Colonic mucosa (tissue), 4 donors: ENCODE measurements at regions not wholly inside any gene's neighbourhood (a gene's known extent, or its start where the extent isn't known, plus 50 kb on each side); places are given as distances from the start of the nearest gene placed in this dataset.

Experiments used
- DNase-seq: peaks from one replicate; pipeline ENCODE4 v3.0.0-alpha.2; 2020
- H3K27ac ChIP-seq: fragments of 200-600 bp; one replicate; pipeline ENCODE4 v1.8.0; 2021
- H3K27me3 ChIP-seq: fragments of 200-600 bp; one replicate; pipeline ENCODE4 v1.8.0; 2021
- H3K36me3 ChIP-seq: fragments of 200-600 bp; one replicate; pipeline ENCODE4 v1.8.0; 2021
- H3K4me1 ChIP-seq: fragments of 200-600 bp; one replicate; pipeline ENCODE4 v1.8.0; 2021; ENCODE audit warnings: mild to moderate bottlenecking
- H3K4me3 ChIP-seq: fragments of 200-600 bp; one replicate; pipeline ENCODE4 v1.8.0; 2021
- H3K9ac ChIP-seq, 2 donors: one replicate each; pipeline ENCODE4 v1.7.0; 2013; ENCODE audit warnings: control low read depth in 2 of 2, low read depth in 2 of 2, low read length in 2 of 2
- H3K9me3 ChIP-seq: fragments of 200-600 bp; one replicate; pipeline ENCODE4 v1.8.0; 2021
- CTCF ChIP-seq: fragments of 200-600 bp; IDR thresholded peaks from one replicate; pipeline ENCODE4 v1.8.0; 2022; ENCODE audit warnings: antibody characterized with exemption, mild to moderate bottlenecking
- intact Hi-C: fragments of 100-400 bp; cut with DNase I; formaldehyde crosslinking; loops from one replicate; pipeline ENCODE4 v1.14.1; 2022
- donor health status: healthy.
- donor health status: DM: no; HTN: no; CAD: no.
- donor health status: DM: no; HTN: no; CAD: no.

DNA sequence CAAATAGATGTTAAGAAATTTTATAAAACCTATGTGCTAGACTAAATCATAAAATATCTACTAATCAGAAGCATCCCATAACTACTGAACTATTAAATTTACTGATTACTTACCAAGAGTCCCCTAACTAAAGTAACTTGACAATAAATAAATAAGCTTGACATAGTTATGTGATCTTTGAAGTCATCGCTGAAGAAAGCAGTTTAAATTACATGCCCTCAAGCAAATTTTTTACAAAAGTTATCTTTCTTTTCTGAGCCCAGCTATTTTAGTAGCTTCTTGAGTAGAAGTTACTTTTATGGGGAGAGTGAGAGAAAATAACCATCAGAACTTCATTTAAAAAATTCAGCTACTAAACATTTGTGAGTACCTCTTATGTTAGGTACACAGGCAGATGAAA lies 150.9 kb upstream of the FAM241A start:
- TF ChIP-seq CTCF: no peak
- Histone ChIP-seq H3K27ac (no peak overlapping the region), H3K9ac (no peak overlapping the region), H3K9me3 (no peaks in the 10 kb centered on the region), H3K27me3 (no peaks in the 10 kb centered on the region), H3K36me3 (no peaks in the 10 kb centered on the region), H3K4me1 (no peaks in the 10 kb centered on the region), H3K4me3 (no peak overlapping the region)
- no peak for DNase-seq
- intact Hi-C loops: no loop called here

- no peak for DNase-seq
- intact Hi-C loops: no loop called here
- no peak overlapping the region for H3K9ac ChIP-seq
- H3K36me3 ChIP-seq: no peaks in the 10 kb centered on the region
- H3K4me3 ChIP-seq: no peak overlapping the region
- H3K9me3 ChIP-seq: no peaks in the 10 kb centered on the region
- H3K4me1 ChIP-seq: no peaks in the 10 kb centered on the region
- TF ChIP-seq CTCF: no peak
- H3K27me3 ChIP-seq: no peaks in the 10 kb centered on the region
- no peak overlapping the region for H3K27ac ChIP-seq
These were observed 147.5 kb upstream of the FAM241A start for GRCh38 chr4:111997785-111998184.

DNA sequence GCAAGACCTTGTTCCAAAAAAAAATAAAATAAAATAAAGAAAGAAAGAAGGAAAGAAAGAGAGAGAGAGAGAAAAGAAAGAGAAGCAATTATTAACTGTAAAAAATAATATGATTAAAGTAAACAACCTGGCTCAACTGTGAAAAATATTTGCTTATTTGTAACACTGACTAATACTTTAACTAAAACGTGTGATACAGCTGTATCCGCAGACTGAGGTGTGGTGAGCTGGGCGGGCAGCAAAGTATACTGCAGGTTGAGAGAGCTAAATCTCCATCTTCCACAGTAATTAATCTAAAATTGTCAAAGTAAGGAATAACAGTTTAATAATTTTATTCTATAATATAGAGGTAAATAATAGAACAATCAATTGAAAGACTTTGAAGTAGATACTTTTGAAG lies 145.5 kb upstream of the FAM241A start:
- Histone ChIP-seq H3K36me3 (no peaks in the 10 kb centered on the region), H3K27ac (no peak overlapping the region), H3K9ac (no peak overlapping the region), H3K27me3 (no peaks in the 10 kb centered on the region), H3K4me3 (no peak overlapping the region), H3K4me1 (no peaks in the 10 kb centered on the region), H3K9me3 (no peaks in the 10 kb centered on the region)
- no peak for TF ChIP-seq CTCF
- no peak for DNase-seq
- intact Hi-C loops: no loop called here

DNA sequence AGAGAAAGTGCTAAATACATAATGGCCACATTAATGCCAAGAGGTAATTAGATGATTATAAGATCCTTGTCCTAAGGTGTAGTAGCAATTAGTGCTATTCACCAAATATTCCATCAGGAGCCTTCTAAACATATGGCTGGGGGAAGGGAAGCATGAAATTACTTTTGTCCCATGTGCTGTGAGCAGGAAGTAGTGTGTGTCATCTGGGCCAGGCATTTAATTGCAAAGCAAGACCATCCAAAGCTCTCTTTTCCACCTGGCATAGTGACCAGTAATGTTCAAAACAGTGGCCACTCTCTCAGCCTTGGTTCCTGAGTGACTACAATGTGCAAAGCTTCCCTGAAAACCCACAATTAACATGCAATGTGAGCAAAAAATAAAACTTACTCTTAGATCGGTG lies 144.2 kb upstream of the FAM241A start:
- no peak for DNase-seq
- no peak overlapping the region for H3K27ac ChIP-seq
- no peak overlapping the region for H3K4me3 ChIP-seq
- H3K4me1 ChIP-seq: no peaks in the 10 kb centered on the region
- intact Hi-C loops: no loop called here
- H3K36me3 ChIP-seq: no peaks in the 10 kb centered on the region
- H3K9me3 ChIP-seq: no peaks in the 10 kb centered on the region
- H3K27me3 ChIP-seq: no peaks in the 10 kb centered on the region
- no peak overlapping the region for H3K9ac ChIP-seq
- no peak for TF ChIP-seq CTCF

GRCh38 chr4:112002248-112002661 lies 143.0 kb upstream of the FAM241A start:
- no peak overlapping the region for H3K27ac ChIP-seq

More at GRCh38 chr4:112002248-112002661, 143.0 kb upstream of the FAM241A start:
- H3K9me3 ChIP-seq: no peaks in the 10 kb centered on the region
- no peak for DNase-seq
- H3K36me3 ChIP-seq: no peaks in the 10 kb centered on the region
- H3K4me1 ChIP-seq: no peaks in the 10 kb centered on the region
- intact Hi-C loops: no loop called here
- H3K27me3 ChIP-seq: no peaks in the 10 kb centered on the region
- TF ChIP-seq CTCF: no peak
- H3K9ac ChIP-seq: no peak overlapping the region
- no peak overlapping the region for H3K4me3 ChIP-seq
